ENCODE measurements at regions not wholly inside any gene's neighbourhood (a gene's known extent, or its start where the extent isn't known, plus 50 kb on each side); places are given as distances from the start of the nearest gene placed in this dataset.

DNA sequence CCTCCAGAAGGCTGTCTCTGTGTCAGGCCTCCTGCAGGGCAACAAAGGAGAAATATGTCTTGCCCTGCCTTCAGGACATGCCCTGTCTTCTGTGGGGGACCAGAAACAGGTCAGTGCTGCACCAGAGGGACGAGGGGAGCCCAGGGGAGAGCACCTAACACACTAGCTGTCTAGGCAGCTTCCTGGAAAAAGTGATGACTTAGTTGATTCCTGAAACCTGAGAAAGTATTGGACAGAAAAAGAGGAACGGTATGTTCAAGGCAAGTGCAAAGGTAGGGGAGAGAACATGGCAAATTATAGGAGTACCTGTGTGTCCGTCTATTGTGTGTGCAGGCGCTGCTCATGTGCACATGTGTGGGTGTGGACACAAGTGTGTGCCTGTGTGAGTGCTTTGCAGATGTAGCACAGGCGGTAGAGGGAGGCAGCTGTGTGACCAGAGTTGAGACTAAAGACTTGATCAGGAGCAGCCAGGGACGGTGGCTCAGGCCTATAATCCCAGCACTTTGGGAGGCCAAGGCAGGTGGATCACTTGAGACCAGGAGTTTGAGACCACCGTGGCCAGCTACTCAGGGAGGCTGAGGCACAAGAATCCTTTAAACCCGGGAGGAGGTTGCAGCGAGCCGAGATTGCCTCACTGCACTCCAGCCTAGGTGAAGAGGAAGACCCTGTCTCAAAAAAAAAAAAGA is 119.5 kb downstream of the GYPC start:
- DNase-seq (ENCODE audit: insufficient read length): no peak
- no peak for FAIRE-seq
- TF ChIP-seq POLR2AphosphoS5 (IDR thresholded peaks at IDR 0.05; ENCODE audit: low read depth, low read length) (no peak), TAF1 (IDR thresholded peaks at IDR 0.05; ENCODE audit: borderline replicate concordance, low read depth, low read length) (no peak), POLR2A (IDR thresholded peaks at IDR 0.05; ENCODE audit: low read depth, low read length) (no peak)

DNA sequence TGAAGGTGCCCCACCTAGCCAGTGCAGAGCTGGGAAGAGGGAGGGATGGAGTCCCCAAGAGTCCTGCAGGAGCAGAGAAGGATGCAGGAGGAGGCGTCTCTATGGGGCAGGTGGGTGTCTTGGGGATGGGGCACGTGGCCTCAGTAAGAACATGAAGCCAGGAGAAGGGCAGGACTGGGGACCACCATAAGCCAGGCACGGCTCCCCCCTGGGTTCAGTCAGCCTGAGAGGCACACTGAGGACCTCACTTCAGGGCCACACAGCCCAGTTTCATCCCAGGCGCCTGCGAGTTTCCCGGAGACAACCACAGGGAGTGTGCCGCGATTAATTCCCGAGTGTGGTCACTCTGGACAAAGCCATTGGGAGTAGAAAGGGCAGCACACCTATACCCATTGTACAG is 120.3 kb downstream of the GYPC start:
- TF ChIP-seq TAF1 (IDR thresholded peaks at IDR 0.05; ENCODE audit: borderline replicate concordance, low read depth, low read length) (no peak), POLR2A (IDR thresholded peaks at IDR 0.05; ENCODE audit: low read depth, low read length) (no peak), POLR2AphosphoS5 (IDR thresholded peaks at IDR 0.05; ENCODE audit: low read depth, low read length) (no peak)
- DNase-seq (ENCODE audit: insufficient read length) (no peak), FAIRE-seq (no peak)

DNA sequence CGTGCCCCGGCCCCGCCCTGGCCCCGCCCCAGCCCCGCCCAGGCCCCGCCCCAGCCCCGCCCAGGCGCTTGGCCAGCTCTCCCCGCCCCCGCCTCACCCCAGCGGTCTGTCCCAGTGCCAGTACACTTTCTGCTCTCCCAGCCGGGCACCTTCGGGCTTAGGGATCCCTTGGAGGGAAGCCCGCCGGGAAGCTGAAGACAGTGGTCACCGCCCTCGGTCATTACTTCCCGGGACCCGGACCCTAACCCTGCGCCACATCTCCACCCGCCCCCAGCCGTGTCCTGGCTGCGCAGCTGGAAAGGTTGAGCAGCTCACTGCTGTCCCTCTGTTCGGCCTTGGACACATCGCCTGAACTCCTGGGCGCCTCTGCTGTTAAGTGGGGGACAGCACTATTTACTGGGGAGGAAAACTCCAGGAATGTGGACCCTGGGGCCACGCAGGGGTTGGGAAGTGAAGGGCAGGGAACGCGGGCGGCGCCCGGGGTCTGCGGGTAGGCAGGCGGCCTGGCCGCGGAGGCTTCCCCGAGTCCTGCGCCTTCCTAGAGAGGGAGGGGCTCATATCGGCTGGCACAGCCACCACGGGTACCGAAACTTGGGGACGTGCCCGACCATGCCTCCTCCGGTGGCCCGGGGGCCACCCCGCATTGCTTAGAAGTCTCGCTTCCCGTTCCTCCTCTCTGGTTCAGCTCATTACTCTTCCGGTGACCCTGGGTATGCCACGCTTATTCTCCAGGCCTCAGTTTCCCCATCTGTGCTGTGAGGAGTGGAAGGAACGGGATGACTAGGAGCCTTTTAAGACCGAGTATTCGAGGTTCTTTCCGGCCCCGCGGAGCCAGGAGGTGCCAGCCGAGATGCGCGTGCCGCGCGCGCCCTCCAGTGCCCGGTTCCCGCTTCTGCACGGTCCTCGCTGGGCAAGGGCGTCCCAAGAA is 121.0 kb downstream of the GYPC start:
- FAIRE-seq (peak; percentile 81), DNase-seq (ENCODE audit: insufficient read length) (peak; percentile 79)
- TF ChIP-seq TAF1 (IDR thresholded peaks at IDR 0.05; ENCODE audit: borderline replicate concordance, low read depth, low read length): no peak
- TF ChIP-seq POLR2A (IDR thresholded peaks at IDR 0.05; ENCODE audit: low read depth, low read length): no peak
- no peak for TF ChIP-seq POLR2AphosphoS5 (IDR thresholded peaks at IDR 0.05; ENCODE audit: low read depth, low read length)

DNA sequence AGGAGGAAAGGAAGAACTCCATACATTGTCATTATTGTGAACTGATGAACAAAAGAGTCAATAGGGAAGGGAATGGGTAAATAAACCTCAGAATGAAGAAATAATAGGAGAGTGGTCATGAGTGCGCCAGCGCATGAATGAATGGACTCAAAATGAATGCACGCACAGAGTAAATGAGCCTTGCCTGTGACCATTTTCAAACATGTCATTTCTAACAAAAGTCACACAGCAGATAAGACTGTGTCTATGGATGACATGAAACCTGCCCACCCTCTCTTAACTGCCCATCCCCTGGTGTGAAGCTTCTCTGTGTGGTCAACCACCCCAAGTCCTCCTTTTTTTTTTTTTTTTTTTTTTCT is 121.1 kb upstream of the TEX51 start:
- no peak for DNase-seq (ENCODE audit: insufficient read length)
- FAIRE-seq: no peak
- no peak for TF ChIP-seq POLR2AphosphoS5 (IDR thresholded peaks at IDR 0.05; ENCODE audit: low read depth, low read length)
- no peak for TF ChIP-seq TAF1 (IDR thresholded peaks at IDR 0.05; ENCODE audit: borderline replicate concordance, low read depth, low read length)
- no peak for TF ChIP-seq POLR2A (IDR thresholded peaks at IDR 0.05; ENCODE audit: low read depth, low read length)

DNA sequence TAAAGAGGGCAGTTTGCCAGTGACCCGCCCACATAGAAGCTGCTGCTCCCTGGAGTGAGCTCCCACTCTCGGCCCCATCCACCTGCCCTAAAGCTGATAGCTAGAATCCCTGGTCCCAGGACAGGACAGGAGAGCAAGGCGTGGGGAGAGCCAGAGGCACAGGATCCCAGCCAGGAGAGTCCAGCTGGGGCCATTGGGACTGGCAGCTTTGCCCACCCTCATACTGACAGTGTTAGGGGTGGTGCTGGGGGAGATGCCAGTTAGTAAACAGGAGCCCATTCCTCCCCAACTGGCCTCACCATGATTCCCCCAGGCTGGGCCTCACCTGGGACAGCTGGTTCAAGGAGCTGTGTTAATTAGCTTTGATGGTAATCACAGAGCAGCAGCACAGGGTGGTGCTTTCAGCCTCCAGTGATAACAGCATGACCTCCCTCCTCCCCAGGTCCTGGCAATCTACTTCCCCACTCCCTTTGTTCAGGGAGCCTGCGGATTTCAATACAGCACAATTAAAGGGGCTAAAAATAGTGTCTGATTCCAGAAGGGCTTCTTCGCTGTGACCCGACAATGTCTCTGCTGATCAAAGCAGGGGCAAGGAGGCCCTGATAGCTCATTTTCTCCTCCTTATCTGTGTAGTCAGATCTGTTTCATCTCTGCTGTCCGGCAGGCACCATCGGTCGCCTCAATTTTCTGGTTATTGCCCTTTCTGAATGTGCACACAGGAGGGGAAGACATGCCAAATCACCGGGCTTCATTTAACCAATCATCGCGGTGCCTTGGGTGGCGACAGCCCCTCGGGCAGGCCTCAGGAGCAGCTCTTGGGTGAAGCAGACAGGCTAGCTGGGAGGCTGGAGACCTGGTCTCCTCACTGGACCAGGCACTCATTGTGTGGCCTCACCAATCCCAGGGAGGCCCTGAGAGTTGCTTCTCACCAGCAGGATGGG is 119.9 kb upstream of the TEX51 start:
- TF ChIP-seq POLR2AphosphoS5 (IDR thresholded peaks at IDR 0.05; ENCODE audit: low read depth, low read length): no peak
- no peak for TF ChIP-seq POLR2A (IDR thresholded peaks at IDR 0.05; ENCODE audit: low read depth, low read length)
- no peak for TF ChIP-seq TAF1 (IDR thresholded peaks at IDR 0.05; ENCODE audit: borderline replicate concordance, low read depth, low read length)
- FAIRE-seq: no peak

DNA sequence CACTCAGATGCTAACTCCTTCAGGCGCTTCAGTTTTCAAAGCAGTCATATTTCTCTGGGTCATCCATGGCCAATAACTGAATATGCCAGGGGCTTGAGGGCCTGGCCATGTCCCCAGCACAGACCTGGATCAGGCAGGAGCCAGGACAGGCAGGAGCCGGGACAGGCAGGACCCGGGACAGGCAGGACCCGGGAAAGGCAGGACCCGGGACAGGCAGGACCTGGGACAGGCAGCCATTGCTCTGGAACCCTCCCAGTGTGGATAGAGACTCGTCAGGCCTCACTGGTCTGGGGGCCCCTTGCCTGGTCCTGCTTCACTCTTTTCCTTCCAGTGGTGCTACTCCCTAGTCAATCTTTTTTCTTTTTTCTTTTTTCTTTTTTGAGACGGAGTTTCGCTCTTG is 117.5 kb upstream of the TEX51 start:
- FAIRE-seq (no peak), DNase-seq (ENCODE audit: insufficient read length) (no peak)
- TF ChIP-seq POLR2A (IDR thresholded peaks at IDR 0.05; ENCODE audit: low read depth, low read length) (no peak), TAF1 (IDR thresholded peaks at IDR 0.05; ENCODE audit: borderline replicate concordance, low read depth, low read length) (no peak), POLR2AphosphoS5 (IDR thresholded peaks at IDR 0.05; ENCODE audit: low read depth, low read length) (no peak)

More for the DNA sequence above, 119.9 kb upstream of the TEX51 start:
- no peak for DNase-seq (ENCODE audit: insufficient read length)

DNA sequence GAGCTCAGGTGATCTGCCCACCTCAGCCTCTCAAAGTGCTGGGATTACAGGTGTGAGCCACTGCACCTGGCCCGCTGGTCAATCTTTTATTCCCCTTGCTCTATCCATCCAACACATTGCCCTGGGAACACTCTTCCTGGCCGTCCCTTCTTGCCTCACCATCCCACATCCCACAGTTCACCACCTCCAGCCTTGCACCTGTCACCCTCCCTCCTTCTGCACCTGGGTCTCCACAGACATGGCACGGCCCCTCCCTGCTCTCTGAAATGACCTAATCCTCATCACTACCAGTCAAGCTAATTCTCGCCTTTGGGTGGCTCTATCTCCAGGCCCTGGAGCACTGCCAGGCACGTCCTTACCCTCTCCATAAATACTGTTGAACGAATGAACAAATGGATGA is 116.9 kb upstream of the TEX51 start:
- TF ChIP-seq TAF1 (IDR thresholded peaks at IDR 0.05; ENCODE audit: borderline replicate concordance, low read depth, low read length) (no peak), POLR2A (IDR thresholded peaks at IDR 0.05; ENCODE audit: low read depth, low read length) (no peak), POLR2AphosphoS5 (IDR thresholded peaks at IDR 0.05; ENCODE audit: low read depth, low read length) (no peak)
- FAIRE-seq (no peak), DNase-seq (ENCODE audit: insufficient read length) (no peak)

DNA sequence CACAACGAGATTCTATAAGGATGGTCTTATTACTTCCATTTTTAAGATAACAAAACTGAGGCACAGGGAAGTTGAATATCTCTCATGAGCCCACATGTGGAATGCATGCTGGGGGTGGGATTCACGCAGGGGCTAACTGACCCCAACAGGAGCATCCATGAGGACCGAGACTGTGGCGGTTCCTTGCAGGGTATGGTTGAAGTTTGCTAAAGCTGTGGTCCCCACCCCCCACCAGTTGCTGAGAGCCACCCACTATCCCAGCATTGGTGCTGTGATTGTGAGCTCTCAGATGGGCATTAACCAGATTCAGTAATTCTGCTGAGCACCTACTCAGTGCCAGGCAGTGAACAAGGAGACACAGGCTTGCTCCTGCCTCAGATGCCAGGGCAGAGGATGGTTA is 116.0 kb upstream of the TEX51 start:
- TF ChIP-seq TAF1 (IDR thresholded peaks at IDR 0.05; ENCODE audit: borderline replicate concordance, low read depth, low read length) (no peak), POLR2AphosphoS5 (IDR thresholded peaks at IDR 0.05; ENCODE audit: low read depth, low read length) (no peak), POLR2A (IDR thresholded peaks at IDR 0.05; ENCODE audit: low read depth, low read length) (no peak)
- DNase-seq (ENCODE audit: insufficient read length) (no peak), FAIRE-seq (no peak)

DNA sequence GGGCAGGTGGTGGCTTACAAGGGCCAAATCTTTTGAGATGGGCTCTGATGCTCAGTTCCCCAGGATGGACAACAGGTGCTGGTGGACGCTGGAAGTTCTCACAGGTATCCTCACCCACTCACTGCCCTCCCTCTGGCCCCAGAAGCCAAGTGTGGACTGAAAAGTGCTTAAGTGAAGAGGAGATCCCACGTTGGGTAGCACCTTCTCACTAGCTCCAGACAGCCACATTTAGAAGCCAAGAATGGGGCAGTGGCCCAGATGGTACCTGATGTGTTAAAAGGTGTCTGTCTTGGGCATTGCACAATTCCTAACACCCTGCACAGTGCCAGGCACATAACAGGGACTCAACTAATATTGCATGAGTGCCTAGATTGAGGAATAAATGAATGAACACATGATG is 115.3 kb upstream of the TEX51 start:
- DNase-seq (ENCODE audit: insufficient read length) (no peak), FAIRE-seq (no peak)
- TF ChIP-seq TAF1 (IDR thresholded peaks at IDR 0.05; ENCODE audit: borderline replicate concordance, low read depth, low read length) (no peak), POLR2AphosphoS5 (IDR thresholded peaks at IDR 0.05; ENCODE audit: low read depth, low read length) (no peak), POLR2A (IDR thresholded peaks at IDR 0.05; ENCODE audit: low read depth, low read length) (no peak)

DNA sequence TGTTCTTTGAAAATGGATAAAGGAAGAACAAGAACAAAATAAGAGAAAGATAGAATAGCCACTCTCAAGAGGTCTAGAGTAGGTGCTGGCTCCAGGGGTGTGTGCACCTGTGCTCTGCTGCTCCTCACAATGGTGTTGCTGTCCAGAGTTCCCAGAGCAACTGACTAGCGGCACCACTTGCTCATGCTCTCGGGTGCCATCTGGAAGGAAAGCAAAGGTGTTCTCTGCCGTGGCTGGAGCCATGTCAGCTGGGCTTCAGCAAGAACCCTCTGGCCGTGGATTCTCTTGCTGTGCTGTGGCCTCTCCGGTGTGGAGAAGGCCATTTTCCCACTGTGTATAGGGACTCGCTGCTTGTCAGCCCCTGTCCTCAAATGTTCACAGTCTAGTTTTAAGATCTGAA is 114.6 kb upstream of the TEX51 start:
- FAIRE-seq: no peak
- DNase-seq (ENCODE audit: insufficient read length): no peak
- TF ChIP-seq POLR2AphosphoS5 (IDR thresholded peaks at IDR 0.05; ENCODE audit: low read depth, low read length): no peak
- no peak for TF ChIP-seq POLR2A (IDR thresholded peaks at IDR 0.05; ENCODE audit: low read depth, low read length)

DNA sequence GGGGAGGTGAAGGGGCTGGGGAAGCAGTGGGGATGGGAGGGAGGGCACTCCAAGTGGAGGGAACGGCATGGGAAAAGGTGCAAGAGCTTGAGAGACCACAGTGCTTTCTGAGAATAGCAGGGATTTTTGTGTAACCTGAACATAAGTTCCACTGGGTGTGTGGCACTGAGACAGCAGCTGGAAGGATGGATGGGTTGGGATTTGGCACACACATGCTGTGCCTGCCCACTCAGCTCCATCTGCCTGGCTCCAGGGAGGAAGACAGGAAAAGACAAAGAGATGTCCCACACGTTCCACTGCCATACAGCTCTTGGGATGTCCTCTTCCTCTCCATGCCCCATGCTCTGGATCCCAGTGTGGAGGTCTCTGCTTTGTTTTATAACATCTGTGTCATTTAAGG is 114.1 kb upstream of the TEX51 start:
- FAIRE-seq: no peak
- TF ChIP-seq POLR2A (IDR thresholded peaks at IDR 0.05; ENCODE audit: low read depth, low read length) (no peak), POLR2AphosphoS5 (IDR thresholded peaks at IDR 0.05; ENCODE audit: low read depth, low read length) (no peak), TAF1 (IDR thresholded peaks at IDR 0.05; ENCODE audit: borderline replicate concordance, low read depth, low read length) (no peak)
- no peak for DNase-seq (ENCODE audit: insufficient read length)

Measured in GM12892 (cell line).